Activated CD8-positive, alpha-beta memory T cell treated with anti-CD3 and anti-CD28 coated beads, Interleukin-2, amount 50 U/mL, for 24 hours (primary cell): ENCODE measurements at regions not wholly inside any gene's neighbourhood (a gene's known extent, or its start where the extent isn't known, plus 50 kb on each side); places are given as distances from the start of the nearest gene placed in this dataset.

ENCODE experiments used
- DNase-seq: peaks from one replicate; pipeline ENCODE4 v3.0.0-alpha.2; 2020; ENCODE audit errors: extremely low read depth

- DNase-seq, result no peak
Observed at GRCh38 chr12:89098441-89099112, 253.7 kb downstream of the DUSP6 start.

GRCh38 chr12:89092297-89092696 is 260.0 kb downstream of the DUSP6 start:
- peak; percentile 7 for DNase-seq

- DNase-seq, result no peak
Observed at GRCh38 chr12:89091293-89091841, 260.9 kb downstream of the DUSP6 start.

GRCh38 chr12:89089264-89089663 is 263.0 kb downstream of the DUSP6 start:
- DNase-seq, result no peak

GRCh38 chr12:89087876-89088275 is 264.4 kb downstream of the DUSP6 start:
- no peak for DNase-seq

- DNase-seq, result no peak
Observed at GRCh38 chr12:89087149-89087825, 265.0 kb downstream of the DUSP6 start.

- no peak for DNase-seq
Observed at GRCh38 chr12:89085421-89085820, 266.9 kb downstream of the DUSP6 start.

- no peak for DNase-seq
Observed at GRCh38 chr12:89084751-89085150, 267.6 kb downstream of the DUSP6 start.

- no peak for DNase-seq
Observed at GRCh38 chr12:89083491-89083890, 268.8 kb downstream of the DUSP6 start.

- DNase-seq, result no peak
Observed at GRCh38 chr12:89082370-89082753, 269.9 kb downstream of the DUSP6 start.

GRCh38 chr12:89081719-89082369 is 270.5 kb downstream of the DUSP6 start:
- DNase-seq, result no peak

- no peak for DNase-seq
Observed at GRCh38 chr12:89080793-89081465, 271.4 kb downstream of the DUSP6 start.

GRCh38 chr12:89075880-89076540 is 276.3 kb downstream of the DUSP6 start:
- DNase-seq, result no peak

GRCh38 chr12:89073659-89074058 is 278.6 kb downstream of the DUSP6 start:
- DNase-seq, result no peak

GRCh38 chr12:89073027-89073398 is 279.3 kb downstream of the DUSP6 start:
- no peak for DNase-seq

GRCh38 chr12:89072294-89073026 is 279.8 kb downstream of the DUSP6 start:
- no peak for DNase-seq

GRCh38 chr12:89070603-89071002 is 281.7 kb downstream of the DUSP6 start:
- DNase-seq, result no peak

- DNase-seq, result no peak
Observed at GRCh38 chr12:89069431-89069830, 282.9 kb downstream of the DUSP6 start.

- no peak for DNase-seq
Observed at GRCh38 chr12:89067421-89068187, 284.7 kb downstream of the DUSP6 start.

GRCh38 chr12:89064780-89065179 is 287.5 kb downstream of the DUSP6 start:
- no peak for DNase-seq
